GM21360 (cell line): ENCODE measurements at regions not wholly inside any gene's neighbourhood (a gene's known extent, or its start where the extent isn't known, plus 50 kb on each side); places are given as distances from the start of the nearest gene placed in this dataset.

Experiments
- ATAC-seq: cut with Tn5 transposase; IDR thresholded peaks from one replicate; pipeline ENCODE4 v1.9.1; 2021; ENCODE audit warnings: mild to moderate bottlenecking, moderate library complexity; ENCODE audit not compliant: unreplicated experiment

- ATAC-seq, result no peak
Measured at GRCh38 chr2:48249631-48250473, 64.6 kb upstream of the FOXN2 start.

GRCh38 chr2:48250474-48250844 is 64.0 kb upstream of the FOXN2 start:
- no peak for ATAC-seq

DNA sequence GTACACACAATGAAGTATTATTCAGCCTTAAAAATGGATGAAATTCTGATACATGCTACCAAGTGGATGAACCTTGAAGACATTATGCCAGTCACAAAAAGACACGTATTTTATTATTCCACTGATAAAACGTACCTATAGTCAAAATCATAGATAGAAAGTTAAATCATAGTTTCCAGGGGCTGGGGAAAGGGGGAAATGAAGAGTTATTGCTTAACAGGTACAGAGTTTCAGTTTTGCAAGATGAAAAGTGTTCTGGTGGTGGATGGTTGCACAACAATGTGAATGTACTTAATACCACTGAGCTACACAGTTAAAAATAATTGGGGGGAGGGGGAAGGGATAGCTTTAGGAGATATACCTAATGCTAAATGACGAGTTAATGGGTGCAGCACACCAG is 63.5 kb upstream of the FOXN2 start:
- ATAC-seq, result peak; percentile 40

DNA sequence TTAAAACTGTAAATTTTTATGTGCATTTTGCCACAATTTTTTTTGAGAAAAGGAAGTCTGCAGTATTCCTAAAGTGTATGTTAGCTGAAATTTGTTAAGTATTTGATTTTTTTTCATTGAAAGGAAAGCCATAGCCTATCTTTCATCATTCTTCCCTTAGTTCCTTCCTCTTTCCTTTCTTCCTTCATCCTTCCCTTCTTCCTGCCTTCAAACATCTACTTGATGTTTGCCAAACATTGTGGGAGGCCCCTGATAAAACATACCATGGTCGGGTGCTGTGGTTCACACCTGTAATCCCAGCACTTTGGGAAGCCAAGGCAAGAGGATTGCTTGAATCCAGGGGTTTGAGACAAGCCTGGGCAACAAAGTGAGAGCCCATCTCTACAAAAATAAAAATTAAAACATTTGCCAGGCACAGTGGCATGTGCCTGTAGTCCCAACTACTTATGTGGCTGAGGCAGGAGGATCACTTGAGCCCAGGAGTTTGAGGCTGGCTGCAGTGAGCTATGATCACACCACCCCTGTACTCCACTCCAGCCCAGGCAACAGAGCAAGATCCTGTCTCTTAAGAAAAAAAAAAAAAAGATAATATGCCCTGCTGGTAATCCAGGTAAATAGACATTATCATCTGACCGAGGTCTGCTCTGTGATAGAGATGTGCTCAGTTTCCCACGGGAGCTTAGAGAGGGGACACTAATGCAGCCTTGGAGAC is 62.9 kb upstream of the FOXN2 start:
- ATAC-seq, result no peak

GRCh38 chr2:48253301-48253700 is 61.2 kb upstream of the FOXN2 start:
- no peak for ATAC-seq

- ATAC-seq, result no peak
Measured at GRCh38 chr2:48254839-48255238, 59.6 kb upstream of the FOXN2 start.

DNA sequence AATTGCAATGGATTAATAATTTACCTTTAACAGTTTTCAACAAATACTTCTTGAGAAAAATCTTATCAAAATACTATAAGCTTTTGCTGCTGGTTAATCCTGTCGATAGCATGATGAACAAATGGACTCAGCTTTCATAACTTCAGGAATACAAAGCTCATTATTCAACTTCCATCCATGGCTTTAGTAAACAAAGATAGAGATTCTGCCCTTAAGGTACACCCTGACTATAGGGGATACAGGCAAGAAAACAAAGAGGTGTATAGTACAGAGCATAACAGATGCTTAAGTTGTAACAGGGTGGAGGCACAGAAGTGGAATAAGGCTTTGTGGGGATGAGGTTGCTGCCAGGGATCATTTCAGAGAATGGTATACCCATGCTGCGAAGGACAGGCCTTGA is 57.0 kb upstream of the FOXN2 start:
- ATAC-seq, result no peak

GRCh38 chr2:48258481-48259149 is 55.9 kb upstream of the FOXN2 start:
- ATAC-seq, result no peak

- ATAC-seq, result no peak
Measured at GRCh38 chr2:48259811-48260210, 54.7 kb upstream of the FOXN2 start.

GRCh38 chr2:48264627-48265026 is 49.9 kb upstream of the FOXN2 start:
- no peak for ATAC-seq
